ENCODE measurements at regions not wholly inside any gene's neighbourhood (a gene's known extent, or its start where the extent isn't known, plus 50 kb on each side); places are given as distances from the start of the nearest gene placed in this dataset.
"Not testable (repeated sequence)": the region's sequence is repeated elsewhere in the genome, so short reads cannot be mapped to it uniquely, and the experiment has no call there.

DNA sequence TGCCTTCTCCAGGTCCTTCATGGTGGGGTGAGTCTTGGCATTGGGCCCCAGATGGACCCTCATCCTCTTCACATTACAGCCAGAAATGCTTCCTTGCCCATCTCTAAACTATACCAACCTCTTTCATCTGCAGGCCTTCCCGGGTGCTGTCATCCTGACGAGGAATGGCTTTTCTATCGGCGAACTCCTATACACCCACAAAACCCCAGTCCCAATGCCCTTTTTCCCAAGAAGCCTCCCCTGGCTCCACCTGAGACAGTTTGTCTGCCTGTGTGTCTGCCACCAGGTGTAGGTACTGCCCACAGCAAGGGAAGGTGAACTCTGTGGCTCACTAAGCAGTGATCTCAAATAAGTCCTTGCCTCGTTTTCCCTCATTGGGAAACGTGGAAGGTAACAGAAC, 55.3 kb downstream of the PTPRS start:
- peaks cover 0 to 16% of the 10 kb centered on the region in 2 experiments for H3K9me3 ChIP-seq (ENCODE audit: control insufficient read depth in 1 of 2, insufficient read depth in 1 of 2, low read length in 2 of 2)
- DNase-seq, result no peak
- H3K36me3 ChIP-seq (ENCODE audit: insufficient read depth, low read length), result no peaks in the 10 kb centered on the region
- no peaks in the 10 kb centered on the region for H3K9me3 Mint-ChIP-seq
- H3K27me3 ChIP-seq (ENCODE audit: control insufficient read depth in 1 of 2, insufficient read depth in 2 of 2, low read length in 2 of 2), result peaks cover 5 to 6% of the 10 kb centered on the region in 2 experiments
- H3K36me3 Mint-ChIP-seq (ENCODE audit: low read depth), result no peaks in the 10 kb centered on the region
- no peak for TF ChIP-seq CTCF (IDR thresholded peaks at IDR 0.05)
- no peak overlapping the region for H3K27ac ChIP-seq (ENCODE audit: low read depth in 1 of 2, low read length in 2 of 2)
- H3K4me1 Mint-ChIP-seq (ENCODE audit: low read depth), result no peaks in the 10 kb centered on the region
- no peak overlapping the region for H3K4me3 ChIP-seq (ENCODE audit: low read length)
- intact Hi-C loops (cut with DNase I, micrococcal nuclease), result no loop called here
- ATAC-seq (ENCODE audit: poor library complexity), result no peak
- CTCF ChIA-PET, result no interaction called here
- no peaks in the 10 kb centered on the region for H3K4me1 ChIP-seq (ENCODE audit: insufficient read depth, low read length)
- no peak overlapping the region for H3K4me3 Mint-ChIP-seq
- peaks cover 9% of the 10 kb centered on the region for H3K27me3 Mint-ChIP-seq
- POLR2A ChIA-PET, result no interaction called here
- no peak overlapping the region for H3K27ac Mint-ChIP-seq

DNA sequence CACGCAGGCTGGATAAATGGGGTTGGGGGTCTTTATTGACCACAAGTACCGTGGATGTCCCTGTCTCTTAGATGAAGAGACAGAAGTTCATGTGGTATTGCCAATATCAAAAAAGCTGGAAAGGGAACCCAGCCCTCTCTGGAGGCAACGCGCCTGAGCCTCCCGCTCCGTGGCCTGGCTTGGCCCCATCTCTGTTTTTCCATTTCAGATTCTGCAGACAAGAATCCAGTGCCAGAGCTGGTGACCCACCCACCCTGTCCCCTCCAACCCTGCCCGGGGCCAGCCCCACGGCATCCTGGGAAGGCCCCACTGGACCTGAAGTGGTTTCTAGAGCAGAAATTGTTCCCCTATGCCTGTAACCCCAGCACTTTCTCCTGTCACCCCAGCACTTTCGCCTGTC, 57.7 kb downstream of the PTPRS start:
- Mint-ChIP-seq H3K27ac (no peak overlapping the region), H3K27me3 (no peaks in the 10 kb centered on the region), H3K9me3 (no peaks in the 10 kb centered on the region), H3K4me3 (no peak overlapping the region), H3K36me3 (ENCODE audit: low read depth) (no peaks in the 10 kb centered on the region), H3K4me1 (ENCODE audit: low read depth) (no peaks in the 10 kb centered on the region)
- POLR2A ChIA-PET, result no interaction called here
- CTCF ChIA-PET, result no interaction called here
- Histone ChIP-seq H3K4me3 (ENCODE audit: low read length) (no peak overlapping the region), H3K27me3 (ENCODE audit: control insufficient read depth in 1 of 2, insufficient read depth in 2 of 2, low read length in 2 of 2) (peaks cover 2 to 6% of the 10 kb centered on the region in 2 experiments), H3K27ac (ENCODE audit: low read depth in 1 of 2, low read length in 2 of 2) (no peak overlapping the region), H3K4me1 (ENCODE audit: insufficient read depth, low read length) (no peaks in the 10 kb centered on the region), H3K36me3 (ENCODE audit: insufficient read depth, low read length) (no peaks in the 10 kb centered on the region), H3K9me3 (ENCODE audit: control insufficient read depth in 1 of 2, insufficient read depth in 1 of 2, low read length in 2 of 2) (peaks cover 0 to 16% of the 10 kb centered on the region in 2 experiments)
- TF ChIP-seq CTCF (IDR thresholded peaks at IDR 0.05), result no peak
- ATAC-seq (ENCODE audit: poor library complexity) (no peak), DNase-seq (no peak)
- intact Hi-C loops (cut with DNase I, micrococcal nuclease), result no loop called here

- Mint-ChIP-seq H3K4me1 (ENCODE audit: low read depth) (no peaks in the 10 kb centered on the region), H3K27me3 (no peaks in the 10 kb centered on the region), H3K27ac (no peak overlapping the region), H3K36me3 (ENCODE audit: low read depth) (no peaks in the 10 kb centered on the region), H3K4me3 (no peak overlapping the region), H3K9me3 (no peaks in the 10 kb centered on the region)
- no peak for TF ChIP-seq CTCF (IDR thresholded peaks at IDR 0.05)
- CTCF ChIA-PET, result no interaction called here
- no peak for ATAC-seq (ENCODE audit: poor library complexity)
- peaks cover 0 to 5% of the 10 kb centered on the region in 2 experiments for H3K27me3 ChIP-seq (ENCODE audit: control insufficient read depth in 1 of 2, insufficient read depth in 2 of 2, low read length in 2 of 2)
- H3K9me3 ChIP-seq (ENCODE audit: control insufficient read depth in 1 of 2, insufficient read depth in 1 of 2, low read length in 2 of 2), result peaks cover 0 to 6% of the 10 kb centered on the region in 2 experiments
- intact Hi-C loops (cut with DNase I, micrococcal nuclease), result no loop called here
- H3K4me1 ChIP-seq (ENCODE audit: insufficient read depth, low read length), result no peaks in the 10 kb centered on the region
- DNase-seq, result no peak
- no peaks in the 10 kb centered on the region for H3K36me3 ChIP-seq (ENCODE audit: insufficient read depth, low read length)
- no peak overlapping the region for H3K4me3 ChIP-seq (ENCODE audit: low read length)
- no peak overlapping the region for H3K27ac ChIP-seq (ENCODE audit: low read depth in 1 of 2, low read length in 2 of 2)
- POLR2A ChIA-PET, result no interaction called here
Measured at GRCh38 chr19:5281588-5281987, 59.0 kb downstream of the PTPRS start.

DNA sequence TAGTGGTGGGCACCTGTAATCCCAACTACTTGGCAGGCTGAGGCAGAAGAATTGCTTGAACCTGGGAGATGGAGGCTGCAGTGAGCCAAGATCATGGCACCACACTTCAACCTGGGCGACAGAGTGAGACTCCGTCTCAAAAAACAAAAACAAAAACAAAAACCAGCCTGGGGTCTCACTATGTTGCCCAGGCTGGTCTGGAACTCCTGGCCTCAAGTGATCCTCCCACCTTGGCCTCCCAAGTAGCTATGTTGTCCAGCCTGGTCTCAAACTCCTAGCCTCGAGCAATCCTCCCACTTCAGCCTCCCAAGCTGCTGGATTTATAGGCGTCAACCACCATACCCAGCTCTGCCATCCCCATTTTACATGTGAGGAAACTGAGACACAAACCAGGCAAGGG, 64.9 kb downstream of the PTPRS start:
- intact Hi-C loops (cut with DNase I, micrococcal nuclease); H3K27ac ChIP-seq (ENCODE audit: low read depth in 1 of 2, low read length in 2 of 2); H3K4me1 ChIP-seq (ENCODE audit: insufficient read depth, low read length); H3K4me1 Mint-ChIP-seq (ENCODE audit: low read depth); CTCF ChIA-PET; H3K9me3 Mint-ChIP-seq; H3K4me3 ChIP-seq (ENCODE audit: low read length); H3K36me3 ChIP-seq (ENCODE audit: insufficient read depth, low read length); POLR2A ChIA-PET; ATAC-seq (ENCODE audit: poor library complexity); H3K36me3 Mint-ChIP-seq (ENCODE audit: low read depth); H3K27ac Mint-ChIP-seq; H3K27me3 ChIP-seq (ENCODE audit: control insufficient read depth in 1 of 2, insufficient read depth in 2 of 2, low read length in 2 of 2); H3K27me3 Mint-ChIP-seq; H3K4me3 Mint-ChIP-seq: not testable (repeated sequence)
- peak in 1 of 14 experiments; percentile 1 for DNase-seq
- H3K9me3 ChIP-seq (ENCODE audit: control insufficient read depth in 1 of 2, insufficient read depth in 1 of 2, low read length in 2 of 2), result peaks cover 0 to 14% of the 10 kb centered on the region in 2 experiments
